ENCODE measurements at regions not wholly inside any gene's neighbourhood (a gene's known extent, or its start where the extent isn't known, plus 50 kb on each side); places are given as distances from the start of the nearest gene placed in this dataset.
A peak's percentile ranks its signal among the peaks of the same experiment; 100 is the strongest.

GRCh38 chr12:93127107-93127560 lies 198.0 kb upstream of the EEA1 start:
- Mint-ChIP-seq H3K4me1 (ENCODE audit: low read depth) (peaks cover 19% of the 10 kb centered on the region), H3K36me3 (ENCODE audit: insufficient read depth) (no peaks in the 10 kb centered on the region), H3K9me3 (ENCODE audit: low read depth) (no peaks in the 10 kb centered on the region), H3K27ac (peak overlapping the region; percentile 69), H3K4me3 (ENCODE audit: low read depth) (no peak overlapping the region), H3K27me3 (no peaks in the 10 kb centered on the region)
- no peak for DNase-seq (ENCODE audit: low spot score, unreplicated experiment)
- TF ChIP-seq, protein P1, sequence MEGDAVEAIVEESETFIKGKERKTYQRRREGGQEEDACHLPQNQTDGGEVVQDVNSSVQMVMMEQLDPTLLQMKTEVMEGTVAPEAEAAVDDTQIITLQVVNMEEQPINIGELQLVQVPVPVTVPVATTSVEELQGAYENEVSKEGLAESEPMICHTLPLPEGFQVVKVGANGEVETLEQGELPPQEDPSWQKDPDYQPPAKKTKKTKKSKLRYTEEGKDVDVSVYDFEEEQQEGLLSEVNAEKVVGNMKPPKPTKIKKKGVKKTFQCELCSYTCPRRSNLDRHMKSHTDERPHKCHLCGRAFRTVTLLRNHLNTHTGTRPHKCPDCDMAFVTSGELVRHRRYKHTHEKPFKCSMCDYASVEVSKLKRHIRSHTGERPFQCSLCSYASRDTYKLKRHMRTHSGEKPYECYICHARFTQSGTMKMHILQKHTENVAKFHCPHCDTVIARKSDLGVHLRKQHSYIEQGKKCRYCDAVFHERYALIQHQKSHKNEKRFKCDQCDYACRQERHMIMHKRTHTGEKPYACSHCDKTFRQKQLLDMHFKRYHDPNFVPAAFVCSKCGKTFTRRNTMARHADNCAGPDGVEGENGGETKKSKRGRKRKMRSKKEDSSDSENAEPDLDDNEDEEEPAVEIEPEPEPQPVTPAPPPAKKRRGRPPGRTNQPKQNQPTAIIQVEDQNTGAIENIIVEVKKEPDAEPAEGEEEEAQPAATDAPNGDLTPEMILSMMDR (IDR thresholded peaks at IDR 0.05; ENCODE audit: unreplicated experiment), result no peak

- H3K27ac Mint-ChIP-seq, result peak overlapping the region; percentile 69
- TF ChIP-seq, protein P1 (IDR thresholded peaks at IDR 0.05; ENCODE audit: unreplicated experiment), result peak; percentile 28
- DNase-seq (ENCODE audit: low spot score, unreplicated experiment), result no peak
Measured at GRCh38 chr12:93127582-93128331, 198.7 kb upstream of the EEA1 start.

GRCh38 chr12:93128332-93128707 lies 199.2 kb upstream of the EEA1 start:
- Mint-ChIP-seq H3K9me3 (ENCODE audit: low read depth) (no peaks in the 10 kb centered on the region), H3K27me3 (no peaks in the 10 kb centered on the region), H3K36me3 (ENCODE audit: insufficient read depth) (no peaks in the 10 kb centered on the region), H3K4me3 (ENCODE audit: low read depth) (no peak overlapping the region), H3K4me1 (ENCODE audit: low read depth) (peaks cover 12% of the 10 kb centered on the region), H3K27ac (no peak overlapping the region)
- DNase-seq (ENCODE audit: low spot score, unreplicated experiment), result no peak
- TF ChIP-seq, protein P1 (IDR thresholded peaks at IDR 0.05; ENCODE audit: unreplicated experiment), result no peak

More at GRCh38 chr12:93127582-93128331, 198.7 kb upstream of the EEA1 start:
- Mint-ChIP-seq H3K4me3 (ENCODE audit: low read depth) (no peak overlapping the region), H3K27me3 (no peaks in the 10 kb centered on the region), H3K4me1 (ENCODE audit: low read depth) (peaks cover 13% of the 10 kb centered on the region), H3K36me3 (ENCODE audit: insufficient read depth) (no peaks in the 10 kb centered on the region), H3K9me3 (ENCODE audit: low read depth) (no peaks in the 10 kb centered on the region)

- TF ChIP-seq, protein P1 (IDR thresholded peaks at IDR 0.05; ENCODE audit: unreplicated experiment), result no peak
- H3K4me1 Mint-ChIP-seq (ENCODE audit: low read depth), result peaks cover 24% of the 10 kb centered on the region
Measured at GRCh38 chr12:93130366-93131054, 201.4 kb upstream of the EEA1 start.

GRCh38 chr12:93133361-93133760 lies 204.3 kb upstream of the EEA1 start:
- DNase-seq (ENCODE audit: low spot score, unreplicated experiment), result no peak
- Mint-ChIP-seq H3K36me3 (ENCODE audit: insufficient read depth) (no peaks in the 10 kb centered on the region), H3K27ac (peak overlapping the region; percentile 65), H3K9me3 (ENCODE audit: low read depth) (no peaks in the 10 kb centered on the region), H3K27me3 (no peaks in the 10 kb centered on the region), H3K4me1 (ENCODE audit: low read depth) (peaks cover 25% of the 10 kb centered on the region), H3K4me3 (ENCODE audit: low read depth) (no peak overlapping the region)
- TF ChIP-seq, protein P1 (IDR thresholded peaks at IDR 0.05; ENCODE audit: unreplicated experiment), result no peak

More at GRCh38 chr12:93130366-93131054, 201.4 kb upstream of the EEA1 start:
- Mint-ChIP-seq H3K4me3 (ENCODE audit: low read depth) (no peak overlapping the region), H3K9me3 (ENCODE audit: low read depth) (no peaks in the 10 kb centered on the region), H3K27me3 (no peaks in the 10 kb centered on the region), H3K27ac (no peak overlapping the region), H3K36me3 (ENCODE audit: insufficient read depth) (no peaks in the 10 kb centered on the region)
- DNase-seq (ENCODE audit: low spot score, unreplicated experiment), result no peak

All from progenitor cell of endocrine pancreas (in vitro differentiated cells).